ENCODE measurements at regions not wholly inside any gene's neighbourhood (a gene's known extent, or its start where the extent isn't known, plus 50 kb on each side); places are given as distances from the start of the nearest gene placed in this dataset.

- no peak for TF ChIP-seq CTCF (IDR thresholded peaks at IDR 0.05; ENCODE audit: insufficient read depth, low read length, poor library complexity, severe bottlenecking)
- DNase-seq (ENCODE audit: low read depth), result no peak
- H3K36me3 ChIP-seq (ENCODE audit: control insufficient read depth, insufficient read depth, low read length), result no peaks in the 10 kb centered on the region
- H3K27me3 ChIP-seq (ENCODE audit: control insufficient read depth, insufficient read depth, low read length), result no peaks in the 10 kb centered on the region
- H3K4me3 ChIP-seq (ENCODE audit: low read depth, low read length), result no peak overlapping the region
Measured at GRCh38 chr14:50035214-50035613, 81.2 kb downstream of the VCPKMT start.

- Histone ChIP-seq H3K27me3 (ENCODE audit: control insufficient read depth, insufficient read depth, low read length) (no peaks in the 10 kb centered on the region), H3K36me3 (ENCODE audit: control insufficient read depth, insufficient read depth, low read length) (no peaks in the 10 kb centered on the region), H3K4me3 (ENCODE audit: low read depth, low read length) (no peak overlapping the region)
- DNase-seq (ENCODE audit: low read depth), result no peak
- no peak for TF ChIP-seq CTCF (IDR thresholded peaks at IDR 0.05; ENCODE audit: insufficient read depth, low read length, poor library complexity, severe bottlenecking)
Measured at GRCh38 chr14:50036211-50036610, 80.2 kb downstream of the VCPKMT start.

GRCh38 chr14:50036637-50037036, 79.7 kb downstream of the VCPKMT start:
- Histone ChIP-seq H3K36me3 (ENCODE audit: control insufficient read depth, insufficient read depth, low read length) (no peaks in the 10 kb centered on the region), H3K27me3 (ENCODE audit: control insufficient read depth, insufficient read depth, low read length) (no peaks in the 10 kb centered on the region), H3K4me3 (ENCODE audit: low read depth, low read length) (no peak overlapping the region)
- no peak for DNase-seq (ENCODE audit: low read depth)
- TF ChIP-seq CTCF (IDR thresholded peaks at IDR 0.05; ENCODE audit: insufficient read depth, low read length, poor library complexity, severe bottlenecking), result no peak

- TF ChIP-seq CTCF (IDR thresholded peaks at IDR 0.05; ENCODE audit: insufficient read depth, low read length, poor library complexity, severe bottlenecking), result no peak
- H3K27me3 ChIP-seq (ENCODE audit: control insufficient read depth, insufficient read depth, low read length), result no peaks in the 10 kb centered on the region
- H3K4me3 ChIP-seq (ENCODE audit: low read depth, low read length), result no peak overlapping the region
- H3K36me3 ChIP-seq (ENCODE audit: control insufficient read depth, insufficient read depth, low read length), result no peaks in the 10 kb centered on the region
- DNase-seq (ENCODE audit: low read depth), result no peak
Measured at GRCh38 chr14:50037240-50037639, 79.1 kb downstream of the VCPKMT start.

GRCh38 chr14:50037852-50038251, 78.5 kb downstream of the VCPKMT start:
- Histone ChIP-seq H3K27me3 (ENCODE audit: control insufficient read depth, insufficient read depth, low read length) (no peaks in the 10 kb centered on the region), H3K36me3 (ENCODE audit: control insufficient read depth, insufficient read depth, low read length) (no peaks in the 10 kb centered on the region)
- TF ChIP-seq CTCF (IDR thresholded peaks at IDR 0.05; ENCODE audit: insufficient read depth, low read length, poor library complexity, severe bottlenecking), result no peak

GRCh38 chr14:50038398-50039119, 77.8 kb downstream of the VCPKMT start:
- Histone ChIP-seq H3K4me3 (ENCODE audit: low read depth, low read length) (no peak overlapping the region), H3K27me3 (ENCODE audit: control insufficient read depth, insufficient read depth, low read length) (no peaks in the 10 kb centered on the region), H3K36me3 (ENCODE audit: control insufficient read depth, insufficient read depth, low read length) (no peaks in the 10 kb centered on the region)
- DNase-seq (ENCODE audit: low read depth), result no peak
- TF ChIP-seq CTCF (IDR thresholded peaks at IDR 0.05; ENCODE audit: insufficient read depth, low read length, poor library complexity, severe bottlenecking), result no peak

More at GRCh38 chr14:50037852-50038251, 78.5 kb downstream of the VCPKMT start:
- DNase-seq (ENCODE audit: low read depth), result no peak
- H3K4me3 ChIP-seq (ENCODE audit: low read depth, low read length), result no peak overlapping the region
